HG03045 (cell line): ENCODE measurements at regions not wholly inside any gene's neighbourhood (a gene's known extent, or its start where the extent isn't known, plus 50 kb on each side); places are given as distances from the start of the nearest gene placed in this dataset.

Experiments
- ATAC-seq: cut with Tn5 transposase; IDR thresholded peaks from one replicate; pipeline ENCODE4 v1.9.1; 2021; ENCODE audit warnings: mild to moderate bottlenecking, moderate library complexity; ENCODE audit not compliant: unreplicated experiment

DNA sequence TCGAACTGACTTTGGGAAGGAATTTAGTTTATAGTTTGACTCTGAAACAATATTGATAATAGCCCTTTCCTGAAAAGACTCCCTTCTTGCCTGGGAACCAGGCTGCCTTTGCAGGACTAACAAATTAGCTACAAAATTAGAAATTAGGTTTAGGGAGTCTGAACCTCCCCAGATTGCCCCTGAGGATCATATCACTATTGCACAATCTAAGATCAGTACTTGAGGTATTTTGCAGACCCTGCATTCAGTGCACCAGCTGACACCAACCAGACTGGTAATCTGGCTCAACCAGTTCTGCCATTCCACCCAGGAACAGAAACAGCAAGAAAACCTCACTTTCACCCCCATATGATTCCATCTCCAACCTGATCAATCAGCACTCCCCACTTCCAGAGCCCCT is 131.8 kb upstream of the GALNT5 start:
- no peak for ATAC-seq

DNA sequence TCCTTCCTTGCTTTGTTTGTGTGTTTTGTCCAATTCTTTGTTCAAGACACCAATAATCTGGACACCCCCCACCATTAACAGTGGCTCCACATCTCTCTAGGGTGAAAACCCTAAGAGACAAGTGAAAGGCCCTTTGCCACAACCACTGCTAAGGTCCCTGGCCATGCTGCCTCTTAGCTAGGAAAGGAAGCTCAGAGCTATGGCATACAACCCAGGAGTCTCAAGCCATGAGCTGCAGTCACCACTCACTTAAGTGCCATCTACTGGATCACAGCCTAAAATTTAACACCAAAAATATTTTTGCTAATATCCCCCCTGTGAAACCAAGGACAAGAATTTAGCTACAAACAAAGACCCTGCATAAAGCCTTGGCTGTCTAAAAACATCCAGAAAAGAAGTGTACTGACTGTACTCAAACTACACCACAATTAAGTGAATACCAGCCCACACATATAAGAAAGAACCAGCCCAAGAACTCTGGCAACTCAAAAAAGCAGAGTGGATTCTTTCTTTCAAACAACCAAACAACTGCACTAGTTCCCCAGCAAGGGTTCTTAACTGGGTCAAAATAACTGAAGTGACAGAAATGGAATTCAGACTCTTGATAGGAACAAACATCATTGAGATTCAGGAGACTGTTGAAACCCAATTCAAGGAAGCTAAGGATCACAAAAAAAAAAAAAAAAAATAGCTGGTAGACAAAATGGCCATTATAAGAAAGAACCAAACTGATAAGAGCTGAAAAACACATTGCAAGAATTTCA is 130.1 kb upstream of the GALNT5 start:
- no peak for ATAC-seq

DNA sequence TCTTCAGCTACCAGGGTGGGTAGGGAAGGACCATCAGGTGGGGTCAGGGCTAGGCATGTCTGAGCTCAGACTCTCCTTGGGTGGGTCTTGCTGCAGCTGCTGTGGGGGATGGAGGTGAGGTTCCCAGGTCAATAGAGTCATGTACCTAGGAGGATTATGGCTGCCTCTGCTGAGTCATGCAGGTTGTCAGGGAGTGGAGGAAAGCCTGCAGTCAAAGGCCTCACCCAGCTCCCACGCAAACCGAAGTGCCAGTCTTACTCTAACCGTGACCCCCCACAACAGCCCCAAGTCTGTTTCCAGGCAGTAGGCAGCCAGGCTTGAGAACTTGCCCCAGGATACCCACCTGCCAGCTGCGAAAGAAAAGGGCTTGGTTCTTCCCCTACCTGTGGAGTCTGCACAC is 113.6 kb upstream of the GALNT5 start:
- ATAC-seq, result no peak

DNA sequence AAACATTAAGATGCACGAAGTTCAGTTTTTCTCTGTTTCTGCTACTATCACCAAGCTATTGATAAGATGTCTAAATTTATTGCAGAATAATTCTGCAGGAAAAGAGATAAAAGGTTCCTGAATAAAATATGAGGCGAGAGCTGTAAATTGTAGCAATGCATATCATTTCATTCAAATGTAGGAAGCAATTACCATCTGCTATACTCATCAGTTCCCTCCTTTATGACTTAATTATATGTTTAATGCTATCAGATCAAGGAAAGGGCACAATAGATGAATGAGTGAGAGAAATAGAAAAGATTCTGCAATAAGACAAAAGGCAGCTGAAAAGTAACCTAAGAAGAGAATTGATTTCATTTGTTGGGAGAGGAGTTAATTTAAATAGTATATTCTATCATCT is 108.2 kb upstream of the GALNT5 start:
- no peak for ATAC-seq

DNA sequence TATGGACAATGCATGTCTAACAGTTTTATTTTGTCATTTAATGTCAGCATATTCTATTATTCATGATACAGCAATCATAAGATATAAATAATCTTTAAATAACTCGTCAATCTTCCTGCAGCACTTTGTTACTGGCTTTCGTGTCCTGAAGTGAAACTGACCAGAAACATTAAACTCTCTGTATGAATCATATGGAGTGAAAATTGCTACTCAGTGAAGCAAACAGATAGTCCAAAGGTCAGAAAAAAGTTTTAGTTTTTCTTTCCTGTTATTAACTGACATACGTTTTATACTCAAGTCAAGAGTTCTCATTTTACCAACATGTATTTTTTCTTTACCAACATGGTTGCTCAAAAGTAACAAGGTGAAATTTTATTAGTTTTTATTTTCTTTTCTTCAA is 106.8 kb upstream of the GALNT5 start:
- peak; percentile 85 for ATAC-seq

DNA sequence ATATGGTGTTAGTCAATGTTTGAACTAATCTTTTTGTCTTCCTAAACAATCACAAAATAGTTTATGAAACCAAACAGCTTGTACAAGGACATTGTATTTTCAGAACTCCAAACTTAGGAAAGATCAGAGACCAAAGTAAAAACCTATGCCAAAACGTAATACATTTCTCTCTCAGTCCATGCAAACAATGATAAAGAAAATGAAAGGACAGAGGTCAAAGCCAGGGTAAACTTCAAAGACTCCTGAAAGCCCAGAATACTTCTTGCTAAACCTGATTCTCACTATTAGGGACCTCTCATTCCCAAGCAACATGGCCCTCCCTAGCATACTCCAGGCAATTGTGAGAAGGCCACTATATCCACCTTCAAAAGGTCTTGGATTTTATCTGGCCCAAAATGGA is 105.1 kb upstream of the GALNT5 start:
- ATAC-seq, result no peak

DNA sequence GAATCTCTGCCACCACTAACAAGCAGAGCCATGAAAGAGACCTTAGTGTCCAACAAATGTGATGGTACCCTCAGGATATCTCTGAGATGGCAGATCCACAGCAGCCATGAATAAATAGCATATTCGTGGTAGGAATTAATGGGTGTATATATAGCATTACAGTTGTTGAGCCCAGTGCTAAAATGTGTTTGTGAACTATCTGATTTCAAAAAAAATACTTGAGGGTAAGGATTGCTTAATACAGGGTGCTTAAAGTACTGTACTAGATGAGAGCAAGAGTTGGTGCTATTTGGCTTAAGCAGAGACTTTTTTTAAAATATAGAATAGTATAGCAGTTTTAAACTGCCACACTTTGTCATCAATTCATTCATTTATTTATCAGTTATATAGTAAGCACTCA is 101.5 kb upstream of the GALNT5 start:
- ATAC-seq, result no peak

DNA sequence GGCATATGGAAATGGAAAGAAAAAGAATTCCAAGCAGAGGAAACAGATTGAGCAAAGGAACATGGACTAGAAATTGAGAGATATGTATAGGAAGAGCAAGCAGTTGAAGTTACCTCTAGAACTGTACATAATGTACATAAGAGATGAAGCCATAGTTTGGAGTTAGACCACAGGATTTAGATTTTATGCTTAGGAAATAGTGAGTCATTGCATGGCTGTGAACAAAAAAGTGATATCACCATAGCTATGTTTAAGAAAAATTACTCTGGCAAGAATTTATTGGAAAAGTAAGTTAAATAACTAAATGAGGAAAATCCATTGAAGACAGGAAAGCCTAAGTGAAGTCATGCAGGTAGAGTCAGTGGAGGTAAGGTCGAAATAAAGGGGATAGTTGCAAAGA is 99.4 kb upstream of the GALNT5 start:
- no peak for ATAC-seq

DNA sequence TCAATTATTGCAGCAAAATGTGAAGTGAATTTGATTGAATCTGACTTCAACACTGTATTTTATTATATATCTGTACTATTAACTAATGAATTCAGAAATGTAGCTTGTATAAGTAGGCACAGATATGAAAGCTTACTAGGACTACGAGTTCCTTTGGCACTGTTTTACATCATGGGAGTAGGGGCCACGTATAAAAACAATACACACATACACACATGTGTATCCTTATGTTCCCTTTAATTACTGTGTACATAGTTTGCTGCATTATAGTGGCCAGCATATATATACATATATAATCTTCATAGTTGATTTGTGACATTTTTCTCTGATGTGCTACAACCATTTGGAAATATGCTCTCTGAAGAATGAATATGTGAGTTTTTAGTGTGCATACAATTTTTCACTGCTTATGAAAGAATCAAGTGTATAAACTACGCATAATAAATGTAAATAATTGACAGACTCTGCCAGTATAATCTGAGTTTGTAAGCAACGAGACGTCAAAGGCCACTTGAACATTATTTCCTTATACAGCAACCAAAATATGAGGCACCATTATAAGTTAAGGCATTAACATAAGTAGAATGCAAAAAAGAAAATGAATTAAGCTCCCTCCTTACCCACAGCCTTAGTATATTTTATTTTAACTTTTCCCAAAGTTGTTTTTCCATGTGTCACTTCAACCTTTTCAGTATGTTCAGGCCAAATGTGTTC is 98.1 kb upstream of the GALNT5 start:
- no peak for ATAC-seq

DNA sequence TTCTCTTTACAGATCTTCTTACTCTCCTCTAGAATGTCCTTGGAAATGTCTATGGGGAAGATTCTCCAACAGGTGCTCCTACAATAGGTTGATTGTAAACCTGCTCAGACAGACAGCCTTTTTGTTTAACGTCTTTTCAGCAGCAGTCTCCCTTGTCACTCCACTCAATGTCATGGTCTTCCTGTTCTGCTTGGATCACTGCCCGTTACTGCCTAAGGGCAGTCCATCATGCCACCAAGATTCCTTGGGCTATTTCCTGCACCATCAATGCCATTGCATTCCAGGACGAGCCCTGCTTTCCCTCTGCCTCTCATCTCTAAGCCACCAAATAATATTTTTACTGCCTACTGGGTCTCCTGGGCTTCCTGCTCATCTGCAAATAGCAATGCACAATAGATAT is 97.4 kb upstream of the GALNT5 start:
- no peak for ATAC-seq

DNA sequence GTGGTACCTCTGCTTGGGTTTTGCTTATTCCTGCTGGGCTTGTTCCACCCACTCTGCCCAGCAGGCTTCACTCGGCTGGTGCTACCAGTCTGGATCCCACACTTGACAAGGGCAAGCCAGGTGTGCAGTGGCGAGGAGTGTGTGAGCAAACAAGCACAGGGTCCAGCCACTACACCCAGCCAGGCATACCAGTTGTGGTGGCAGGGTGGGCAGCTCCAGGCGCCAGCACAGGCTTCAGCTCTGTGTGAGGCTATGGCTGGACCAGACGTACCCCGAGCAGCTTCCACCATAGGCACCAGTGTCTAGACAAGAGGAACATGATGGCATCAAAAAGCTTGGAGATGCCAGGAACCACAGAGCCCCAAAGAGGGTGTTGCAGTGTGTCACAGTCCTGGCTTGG is 93.1 kb upstream of the GALNT5 start:
- no peak for ATAC-seq

DNA sequence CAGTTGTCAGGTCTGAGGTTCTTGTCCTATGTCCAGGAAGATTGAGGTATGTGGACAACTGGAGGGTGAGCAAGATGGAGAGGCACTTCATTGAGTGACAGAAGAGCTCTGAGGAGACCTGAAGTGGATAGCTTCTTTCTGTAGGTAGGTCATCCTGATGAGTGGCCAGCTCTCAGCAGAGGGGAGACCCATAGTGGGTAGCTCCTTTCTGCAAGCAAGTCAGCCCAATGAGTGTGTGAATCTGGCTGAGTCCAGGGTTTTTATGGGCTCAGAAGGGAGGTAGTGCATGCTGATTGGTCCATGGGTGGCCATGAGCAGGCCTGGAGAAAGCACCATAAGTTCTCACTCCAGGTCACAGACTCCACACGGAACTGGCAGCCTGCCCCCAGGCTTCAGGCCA is 92.6 kb upstream of the GALNT5 start:
- no peak for ATAC-seq

DNA sequence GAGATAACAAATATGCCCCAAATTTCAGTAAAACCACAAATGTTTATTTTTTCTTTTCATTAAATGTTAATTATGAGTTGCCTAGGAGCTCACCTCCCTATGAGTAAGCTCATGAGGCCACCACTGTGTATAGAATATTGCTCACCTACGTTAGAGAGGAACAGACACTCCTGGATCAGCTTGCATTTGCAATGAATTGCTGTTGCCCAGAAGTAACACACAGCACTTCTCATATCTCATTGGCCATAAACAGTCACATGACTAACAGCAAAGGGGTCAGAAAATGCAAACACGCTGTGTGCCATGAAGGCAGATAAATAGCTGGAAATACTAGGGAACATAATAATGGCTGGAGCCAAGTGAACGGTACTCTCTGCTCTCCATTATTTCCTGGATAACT is 89.0 kb upstream of the GALNT5 start:
- no peak for ATAC-seq

DNA sequence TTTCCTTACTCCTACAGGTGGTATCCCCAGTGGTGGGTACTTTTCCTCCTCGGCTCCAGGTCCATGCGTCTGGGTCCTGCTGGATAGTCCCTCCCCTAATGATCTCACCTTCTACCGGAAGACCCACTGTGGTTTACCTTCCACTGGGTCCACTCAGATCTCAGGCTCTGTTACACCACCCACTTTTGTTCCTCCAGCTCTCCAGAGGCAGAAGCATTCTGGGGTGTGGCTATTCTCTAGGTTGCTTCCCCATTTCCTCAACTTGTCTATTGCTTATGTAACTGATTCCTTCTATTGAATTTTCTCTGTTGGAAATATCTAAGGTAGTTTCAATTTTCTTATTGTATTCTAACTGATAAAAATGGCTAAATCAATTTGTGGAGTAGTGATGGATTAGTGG is 87.6 kb upstream of the GALNT5 start:
- ATAC-seq, result no peak

DNA sequence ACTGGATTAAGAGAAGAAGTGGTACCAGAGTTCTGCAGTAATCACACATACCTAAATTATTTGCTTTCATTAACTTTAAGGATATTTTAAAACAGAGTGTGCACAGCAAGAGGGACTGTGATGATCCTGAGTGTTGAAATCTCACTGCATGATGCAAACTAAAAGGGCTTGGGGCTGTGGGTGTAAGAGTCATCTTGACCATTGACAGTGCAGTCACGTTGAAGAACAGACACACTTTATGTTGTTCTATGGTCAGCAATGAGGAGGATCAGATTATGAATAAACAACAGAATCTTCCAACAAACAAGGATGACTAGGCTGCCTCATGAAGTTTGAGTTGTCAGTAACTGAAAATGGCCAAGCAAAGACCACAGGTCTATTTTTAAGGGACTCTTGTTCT is 87.2 kb upstream of the GALNT5 start:
- ATAC-seq, result no peak

DNA sequence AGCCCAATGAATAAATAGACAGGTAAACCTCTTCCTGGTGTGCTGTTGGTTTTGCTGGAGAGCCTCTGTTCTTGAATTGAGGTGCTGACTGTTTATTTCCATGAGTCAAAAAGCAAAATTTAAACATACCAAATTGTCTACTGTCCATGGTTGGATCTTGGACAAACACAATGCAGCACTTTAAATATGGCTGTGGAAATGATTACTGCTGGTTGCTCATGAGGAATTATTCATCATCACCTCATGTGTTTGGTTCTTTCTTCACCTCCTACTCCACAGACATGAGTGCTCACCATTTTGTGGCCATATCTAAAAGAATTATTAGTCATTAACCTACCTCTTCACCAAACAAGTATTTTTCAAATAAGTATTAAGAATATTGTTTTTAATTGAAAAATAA is 85.3 kb upstream of the GALNT5 start:
- ATAC-seq, result no peak

DNA sequence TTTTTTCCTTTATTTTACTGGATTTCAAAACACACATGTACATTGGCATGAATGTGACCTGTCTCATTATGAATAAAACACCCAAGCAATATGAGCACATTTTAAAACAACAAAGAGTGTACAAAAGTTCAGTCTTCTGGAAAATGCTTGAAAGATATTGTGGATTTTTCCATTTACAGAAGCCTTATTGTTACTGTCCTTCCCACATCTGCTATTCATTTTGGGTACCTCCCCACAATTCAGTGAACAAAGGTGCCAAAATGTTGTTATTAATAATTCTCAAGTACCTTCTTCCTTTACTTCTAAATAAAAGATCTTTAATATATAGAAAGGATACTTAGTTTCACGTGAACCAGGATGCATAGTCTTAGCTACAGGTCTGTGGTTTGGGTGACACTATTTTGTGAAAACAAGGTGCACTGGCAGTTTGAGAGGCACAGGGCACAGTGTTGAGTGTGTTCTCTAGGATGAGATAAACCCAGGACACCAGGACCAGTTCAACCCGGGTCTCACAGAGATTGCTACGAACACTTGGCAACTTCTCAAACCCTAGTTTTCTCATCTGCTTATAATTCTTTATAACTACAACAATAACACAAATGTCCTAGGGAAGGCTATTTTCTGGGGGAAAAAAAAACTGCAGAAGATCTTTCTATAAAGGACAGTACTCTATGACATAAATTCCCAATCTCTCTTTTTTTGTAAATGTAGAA is 84.5 kb upstream of the GALNT5 start:
- ATAC-seq, result no peak

DNA sequence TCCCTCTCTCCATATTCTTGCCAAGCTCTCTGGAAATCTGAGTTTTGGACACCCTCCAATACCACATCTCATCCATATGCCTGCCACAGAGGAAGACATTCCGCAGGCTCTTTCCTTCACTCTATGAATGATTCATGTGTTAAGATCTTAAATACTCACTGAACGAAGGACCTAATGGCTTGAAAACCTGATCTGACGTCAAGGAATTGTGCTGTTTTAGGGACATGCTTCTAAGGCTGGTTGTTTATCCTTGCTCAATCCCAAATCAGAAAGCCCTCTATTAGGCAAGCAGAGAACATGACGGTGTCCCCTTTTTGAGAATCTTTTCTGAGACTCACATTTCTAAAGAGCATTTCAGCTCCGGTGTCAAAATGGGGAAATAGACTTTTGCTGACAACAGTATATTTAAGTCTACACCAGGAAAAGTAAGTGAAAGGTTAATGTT is 83.7 kb upstream of the GALNT5 start:
- no peak for ATAC-seq

DNA sequence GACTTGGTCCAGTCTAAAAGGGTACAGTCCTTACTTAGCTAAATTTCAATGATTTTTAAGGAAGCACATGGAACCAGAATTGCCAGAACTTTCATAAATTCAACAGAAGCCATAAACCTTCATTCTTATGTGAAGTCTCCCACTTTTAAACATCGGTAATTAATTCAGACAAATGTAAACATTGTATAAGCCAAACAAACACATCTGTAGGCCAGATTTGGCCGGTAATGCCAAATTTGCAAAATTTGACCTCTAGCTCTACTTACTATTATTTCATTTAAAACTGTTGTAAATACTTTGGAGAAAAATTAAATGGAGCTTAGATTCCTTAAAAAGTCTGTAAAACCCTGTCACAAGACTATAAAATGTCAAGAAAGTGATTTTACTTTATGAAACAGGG is 83.2 kb upstream of the GALNT5 start:
- no peak for ATAC-seq

DNA sequence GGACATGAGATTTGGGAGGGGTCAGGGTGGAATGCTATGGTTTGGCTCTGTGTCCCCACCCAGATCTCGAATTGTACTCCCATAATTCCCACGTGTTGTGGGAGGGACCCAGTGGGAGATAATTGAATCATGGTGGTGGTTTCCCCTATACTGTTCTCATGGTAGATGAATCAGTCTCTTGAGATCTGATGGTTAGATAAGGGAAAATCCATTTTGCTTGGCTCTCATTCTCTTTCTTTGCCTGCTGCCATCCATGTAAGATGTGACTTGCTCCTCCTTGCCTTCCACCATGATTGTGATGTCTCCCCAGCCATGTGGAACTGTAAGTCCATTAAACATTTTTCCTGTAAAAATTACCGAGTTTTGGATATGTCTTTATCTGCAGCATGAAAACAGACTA is 80.9 kb upstream of the GALNT5 start:
- no peak for ATAC-seq

DNA sequence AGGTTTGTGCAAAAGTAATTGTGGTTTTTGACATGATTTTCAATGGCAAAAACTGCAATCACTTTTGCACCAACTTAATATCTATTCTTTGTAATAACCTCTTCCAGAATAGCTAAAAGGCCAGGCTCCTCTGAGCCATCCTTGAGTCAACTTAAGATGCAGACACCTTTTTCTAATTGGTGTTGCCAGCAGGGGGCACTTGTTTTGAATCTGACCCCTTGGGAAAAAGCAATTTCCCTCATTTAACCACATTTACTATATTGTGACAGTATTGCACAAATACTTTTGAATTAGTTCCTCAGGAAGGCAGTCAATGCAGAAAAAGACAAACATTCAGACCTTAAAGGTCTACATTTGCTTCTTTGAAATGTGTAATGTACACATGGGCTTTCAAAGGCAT is 78.6 kb upstream of the GALNT5 start:
- ATAC-seq, result no peak
